ENCODE measurements at regions not wholly inside any gene's neighbourhood (a gene's known extent, or its start where the extent isn't known, plus 50 kb on each side); places are given as distances from the start of the nearest gene placed in this dataset.

GRCh38 chr17:13385481-13385911 lies 216.2 kb downstream of the HS3ST3A1 start:
- Histone ChIP-seq H3K36me3 (ENCODE audit: control insufficient read depth, insufficient read depth, low read length) (no peaks in the 10 kb centered on the region), H3K27ac (ENCODE audit: low read depth, low read length) (no peak overlapping the region), H3K27me3 (ENCODE audit: control insufficient read depth, insufficient read depth, low read length) (no peaks in the 10 kb centered on the region), H3K9ac (ENCODE audit: low read depth, low read length) (no peak overlapping the region), H3K9me3 (ENCODE audit: control insufficient read depth, insufficient read depth, low read length) (no peaks in the 10 kb centered on the region), H3K4me3 (ENCODE audit: low read depth, low read length) (no peak overlapping the region), H3K4me1 (ENCODE audit: control insufficient read depth, insufficient read depth, low read length) (no peaks in the 10 kb centered on the region)

GRCh38 chr17:13384626-13385025 lies 217.1 kb downstream of the HS3ST3A1 start:
- Histone ChIP-seq H3K9me3 (ENCODE audit: control insufficient read depth, insufficient read depth, low read length) (no peaks in the 10 kb centered on the region), H3K4me3 (ENCODE audit: low read depth, low read length) (no peak overlapping the region), H3K27me3 (ENCODE audit: control insufficient read depth, insufficient read depth, low read length) (no peaks in the 10 kb centered on the region), H3K4me1 (ENCODE audit: control insufficient read depth, insufficient read depth, low read length) (no peaks in the 10 kb centered on the region), H3K27ac (ENCODE audit: low read depth, low read length) (no peak overlapping the region), H3K9ac (ENCODE audit: low read depth, low read length) (no peak overlapping the region), H3K36me3 (ENCODE audit: control insufficient read depth, insufficient read depth, low read length) (no peaks in the 10 kb centered on the region)

GRCh38 chr17:13378361-13378760 lies 223.4 kb downstream of the HS3ST3A1 start:
- H3K9me3 ChIP-seq (ENCODE audit: control insufficient read depth, insufficient read depth, low read length) = no peaks in the 10 kb centered on the region
- H3K4me1 ChIP-seq (ENCODE audit: control insufficient read depth, insufficient read depth, low read length) = no peaks in the 10 kb centered on the region
- no peaks in the 10 kb centered on the region for H3K36me3 ChIP-seq (ENCODE audit: control insufficient read depth, insufficient read depth, low read length)
- H3K27me3 ChIP-seq (ENCODE audit: control insufficient read depth, insufficient read depth, low read length) = no peaks in the 10 kb centered on the region
- H3K9ac ChIP-seq (ENCODE audit: low read depth, low read length) = no peak overlapping the region
- no peak overlapping the region for H3K27ac ChIP-seq (ENCODE audit: low read depth, low read length)
- no peak overlapping the region for H3K4me3 ChIP-seq (ENCODE audit: low read depth, low read length)

GRCh38 chr17:13374203-13375143 lies 227.3 kb downstream of the HS3ST3A1 start:
- no peak overlapping the region for H3K27ac ChIP-seq (ENCODE audit: low read depth, low read length)
- H3K27me3 ChIP-seq (ENCODE audit: control insufficient read depth, insufficient read depth, low read length) = no peaks in the 10 kb centered on the region
- no peaks in the 10 kb centered on the region for H3K4me1 ChIP-seq (ENCODE audit: control insufficient read depth, insufficient read depth, low read length)
- no peaks in the 10 kb centered on the region for H3K36me3 ChIP-seq (ENCODE audit: control insufficient read depth, insufficient read depth, low read length)
- no peaks in the 10 kb centered on the region for H3K9me3 ChIP-seq (ENCODE audit: control insufficient read depth, insufficient read depth, low read length)
- H3K4me3 ChIP-seq (ENCODE audit: low read depth, low read length) = no peak overlapping the region
- no peak overlapping the region for H3K9ac ChIP-seq (ENCODE audit: low read depth, low read length)

- Histone ChIP-seq H3K9me3 (ENCODE audit: control insufficient read depth, insufficient read depth, low read length) (no peaks in the 10 kb centered on the region), H3K4me1 (ENCODE audit: control insufficient read depth, insufficient read depth, low read length) (no peaks in the 10 kb centered on the region), H3K27me3 (ENCODE audit: control insufficient read depth, insufficient read depth, low read length) (no peaks in the 10 kb centered on the region), H3K4me3 (ENCODE audit: low read depth, low read length) (no peak overlapping the region), H3K36me3 (ENCODE audit: control insufficient read depth, insufficient read depth, low read length) (no peaks in the 10 kb centered on the region), H3K9ac (ENCODE audit: low read depth, low read length) (no peak overlapping the region), H3K27ac (ENCODE audit: low read depth, low read length) (no peak overlapping the region)
Observed at GRCh38 chr17:13372432-13372831, 229.3 kb downstream of the HS3ST3A1 start.

- Histone ChIP-seq H3K4me3 (ENCODE audit: low read depth, low read length) (no peak overlapping the region), H3K9ac (ENCODE audit: low read depth, low read length) (no peak overlapping the region), H3K9me3 (ENCODE audit: control insufficient read depth, insufficient read depth, low read length) (no peaks in the 10 kb centered on the region), H3K27me3 (ENCODE audit: control insufficient read depth, insufficient read depth, low read length) (peaks cover 38% of the 10 kb centered on the region), H3K36me3 (ENCODE audit: control insufficient read depth, insufficient read depth, low read length) (no peaks in the 10 kb centered on the region), H3K27ac (ENCODE audit: low read depth, low read length) (no peak overlapping the region), H3K4me1 (ENCODE audit: control insufficient read depth, insufficient read depth, low read length) (no peaks in the 10 kb centered on the region)
Observed at GRCh38 chr17:13367154-13367553, 234.6 kb downstream of the HS3ST3A1 start.

GRCh38 chr17:13365331-13365730 lies 236.4 kb downstream of the HS3ST3A1 start:
- Histone ChIP-seq H3K27ac (ENCODE audit: low read depth, low read length) (no peak overlapping the region), H3K9me3 (ENCODE audit: control insufficient read depth, insufficient read depth, low read length) (no peaks in the 10 kb centered on the region), H3K36me3 (ENCODE audit: control insufficient read depth, insufficient read depth, low read length) (no peaks in the 10 kb centered on the region), H3K9ac (ENCODE audit: low read depth, low read length) (no peak overlapping the region), H3K4me1 (ENCODE audit: control insufficient read depth, insufficient read depth, low read length) (no peaks in the 10 kb centered on the region), H3K27me3 (ENCODE audit: control insufficient read depth, insufficient read depth, low read length) (peaks cover 56% of the 10 kb centered on the region), H3K4me3 (ENCODE audit: low read depth, low read length) (no peak overlapping the region)

GRCh38 chr17:13363771-13364170 lies 238.0 kb downstream of the HS3ST3A1 start:
- H3K4me3 ChIP-seq (ENCODE audit: low read depth, low read length) = no peak overlapping the region
- no peak overlapping the region for H3K27ac ChIP-seq (ENCODE audit: low read depth, low read length)
- H3K27me3 ChIP-seq (ENCODE audit: control insufficient read depth, insufficient read depth, low read length) = peaks cover 63% of the 10 kb centered on the region
- no peaks in the 10 kb centered on the region for H3K36me3 ChIP-seq (ENCODE audit: control insufficient read depth, insufficient read depth, low read length)
- no peak overlapping the region for H3K9ac ChIP-seq (ENCODE audit: low read depth, low read length)
- H3K9me3 ChIP-seq (ENCODE audit: control insufficient read depth, insufficient read depth, low read length) = no peaks in the 10 kb centered on the region
- H3K4me1 ChIP-seq (ENCODE audit: control insufficient read depth, insufficient read depth, low read length) = no peaks in the 10 kb centered on the region

GRCh38 chr17:13362341-13363122 lies 239.2 kb downstream of the HS3ST3A1 start:
- Histone ChIP-seq H3K9ac (ENCODE audit: low read depth, low read length) (no peak overlapping the region), H3K4me1 (ENCODE audit: control insufficient read depth, insufficient read depth, low read length) (no peaks in the 10 kb centered on the region), H3K36me3 (ENCODE audit: control insufficient read depth, insufficient read depth, low read length) (no peaks in the 10 kb centered on the region), H3K9me3 (ENCODE audit: control insufficient read depth, insufficient read depth, low read length) (no peaks in the 10 kb centered on the region), H3K27me3 (ENCODE audit: control insufficient read depth, insufficient read depth, low read length) (peaks cover 63% of the 10 kb centered on the region), H3K4me3 (ENCODE audit: low read depth, low read length) (no peak overlapping the region), H3K27ac (ENCODE audit: low read depth, low read length) (no peak overlapping the region)

GRCh38 chr17:13359774-13360173 lies 242.0 kb downstream of the HS3ST3A1 start:
- Histone ChIP-seq H3K4me1 (ENCODE audit: control insufficient read depth, insufficient read depth, low read length) (no peaks in the 10 kb centered on the region), H3K9me3 (ENCODE audit: control insufficient read depth, insufficient read depth, low read length) (no peaks in the 10 kb centered on the region), H3K36me3 (ENCODE audit: control insufficient read depth, insufficient read depth, low read length) (no peaks in the 10 kb centered on the region), H3K27me3 (ENCODE audit: control insufficient read depth, insufficient read depth, low read length) (peaks cover 52% of the 10 kb centered on the region), H3K27ac (ENCODE audit: low read depth, low read length) (no peak overlapping the region), H3K4me3 (ENCODE audit: low read depth, low read length) (no peak overlapping the region), H3K9ac (ENCODE audit: low read depth, low read length) (no peak overlapping the region)

- H3K36me3 ChIP-seq (ENCODE audit: control insufficient read depth, insufficient read depth, low read length) = no peaks in the 10 kb centered on the region
- no peak overlapping the region for H3K4me3 ChIP-seq (ENCODE audit: low read depth, low read length)
- H3K27ac ChIP-seq (ENCODE audit: low read depth, low read length) = no peak overlapping the region
- H3K9ac ChIP-seq (ENCODE audit: low read depth, low read length) = no peak overlapping the region
- no peaks in the 10 kb centered on the region for H3K9me3 ChIP-seq (ENCODE audit: control insufficient read depth, insufficient read depth, low read length)
- no peaks in the 10 kb centered on the region for H3K4me1 ChIP-seq (ENCODE audit: control insufficient read depth, insufficient read depth, low read length)
- H3K27me3 ChIP-seq (ENCODE audit: control insufficient read depth, insufficient read depth, low read length) = peaks cover 5% of the 10 kb centered on the region
Observed at GRCh38 chr17:13355054-13355453, 246.7 kb downstream of the HS3ST3A1 start.
